Osteoblast (primary cell): ENCODE measurements at regions not wholly inside any gene's neighbourhood (a gene's known extent, or its start where the extent isn't known, plus 50 kb on each side); places are given as distances from the start of the nearest gene placed in this dataset.

Source experiments
- DNase-seq: peaks from one replicate; pipeline ENCODE4 v3.0.0; 2011; ENCODE audit warnings: low spot score, mixed read lengths; ENCODE audit not compliant: insufficient read length; ENCODE audit errors: missing footprints
- H2AFZ ChIP-seq: 2 replicates; pipeline ENCODE4 v1.6.0; 2011; ENCODE audit warnings: mild to moderate bottlenecking, low read length
- H3K27ac ChIP-seq: 2 replicates; pipeline ENCODE4 v1.5.1; 2011; ENCODE audit warnings: mild to moderate bottlenecking, low read depth, low read length, moderate library complexity
- H3K27me3 ChIP-seq: 2 replicates; pipeline ENCODE4 v1.6.0; 2012; ENCODE audit warnings: mild to moderate bottlenecking, control low read depth, inconsistent platforms, low read length, moderate library complexity; ENCODE audit not compliant: insufficient read depth
- H3K36me3 ChIP-seq: 2 replicates; pipeline ENCODE4 v1.5.1; 2011; ENCODE audit warnings: mild to moderate bottlenecking, low read length, control low read depth, moderate library complexity; ENCODE audit not compliant: insufficient read depth
- H3K4me1 ChIP-seq: 2 replicates; pipeline ENCODE4 v1.5.1; 2011; ENCODE audit warnings: mild to moderate bottlenecking, low read length, control low read depth, moderate library complexity; ENCODE audit not compliant: insufficient read depth
- H3K4me2 ChIP-seq: 2 replicates; pipeline ENCODE4 v1.6.0; 2011; ENCODE audit warnings: mild to moderate bottlenecking, low read length; ENCODE audit not compliant: insufficient read depth
- H3K4me3 ChIP-seq: fragments of 200-600 bp; sonication (generic); 3 replicates; pipeline ENCODE4 v1.5.1; 2012; ENCODE audit warnings: mild to moderate bottlenecking, low read length, inconsistent platforms; ENCODE audit not compliant: insufficient read depth
- H3K79me2 ChIP-seq: 2 replicates; pipeline ENCODE4 v1.6.0; 2012; ENCODE audit warnings: mild to moderate bottlenecking, low read length, control low read depth, inconsistent platforms; ENCODE audit not compliant: insufficient read depth
- H3K9me3 ChIP-seq: 2 replicates; pipeline ENCODE4 v1.5.1; 2011; ENCODE audit warnings: low read depth, low read length, control low read depth
- H4K20me1 ChIP-seq: 2 replicates; pipeline ENCODE4 v1.6.0; 2012; ENCODE audit warnings: mild to moderate bottlenecking, low read length, control low read depth; ENCODE audit not compliant: insufficient read depth
- CTCF ChIP-seq: IDR thresholded peaks from 2 replicates; pipeline ENCODE4 v1.5.1; 2011; ENCODE audit warnings: mild to moderate bottlenecking, low read depth, low read length, moderate library complexity; ENCODE audit errors: extremely low read depth

- H3K4me3 ChIP-seq, result no peak overlapping the region
- H3K27ac ChIP-seq, result no peak overlapping the region
- no peaks in the 10 kb centered on the region for H3K79me2 ChIP-seq
- DNase-seq, result peak; percentile 19
- no peaks in the 10 kb centered on the region for H3K9me3 ChIP-seq
- no peaks in the 10 kb centered on the region for H3K36me3 ChIP-seq
- H2AFZ ChIP-seq, result no peak overlapping the region
- H3K27me3 ChIP-seq, result peaks cover 28% of the 10 kb centered on the region
- no peak for TF ChIP-seq CTCF
- no peak overlapping the region for H3K4me2 ChIP-seq
- H4K20me1 ChIP-seq, result no peaks in the 10 kb centered on the region
- no peaks in the 10 kb centered on the region for H3K4me1 ChIP-seq
Observed at GRCh38 chr5:141800617-141801016, 77.6 kb downstream of the PCDH1 start.

- peak; percentile 48 for DNase-seq
- H3K4me1 ChIP-seq, result no peaks in the 10 kb centered on the region
- no peaks in the 10 kb centered on the region for H3K9me3 ChIP-seq
- no peak overlapping the region for H3K4me2 ChIP-seq
- no peak overlapping the region for H3K4me3 ChIP-seq
- no peaks in the 10 kb centered on the region for H3K36me3 ChIP-seq
- no peak overlapping the region for H2AFZ ChIP-seq
- H3K79me2 ChIP-seq, result no peaks in the 10 kb centered on the region
- no peak for TF ChIP-seq CTCF
- H4K20me1 ChIP-seq, result no peaks in the 10 kb centered on the region
- H3K27ac ChIP-seq, result no peak overlapping the region
- peaks cover 19% of the 10 kb centered on the region for H3K27me3 ChIP-seq
Observed at GRCh38 chr5:141799507-141800167, 78.6 kb downstream of the PCDH1 start.

GRCh38 chr5:141797425-141797824 lies 80.8 kb downstream of the PCDH1 start:
- TF ChIP-seq CTCF, result no peak
- H3K4me1 ChIP-seq, result no peaks in the 10 kb centered on the region
- no peak overlapping the region for H3K4me3 ChIP-seq
- peak; percentile 6 for DNase-seq
- no peaks in the 10 kb centered on the region for H3K79me2 ChIP-seq
- no peaks in the 10 kb centered on the region for H3K36me3 ChIP-seq
- H3K4me2 ChIP-seq, result no peak overlapping the region
- H3K27ac ChIP-seq, result no peak overlapping the region
- H3K9me3 ChIP-seq, result no peaks in the 10 kb centered on the region
- H3K27me3 ChIP-seq, result peaks cover 5% of the 10 kb centered on the region
- H4K20me1 ChIP-seq, result no peaks in the 10 kb centered on the region
- no peak overlapping the region for H2AFZ ChIP-seq

- Histone ChIP-seq H4K20me1 (no peaks in the 10 kb centered on the region), H3K79me2 (no peaks in the 10 kb centered on the region), H3K27ac (no peak overlapping the region), H3K4me2 (no peak overlapping the region), H3K4me1 (no peaks in the 10 kb centered on the region), H3K27me3 (peaks cover 17% of the 10 kb centered on the region), H3K36me3 (no peaks in the 10 kb centered on the region), H3K9me3 (no peaks in the 10 kb centered on the region), H3K4me3 (no peak overlapping the region), H2AFZ (no peak overlapping the region)
- DNase-seq, result peak; percentile 9
- TF ChIP-seq CTCF, result no peak
Observed at GRCh38 chr5:141795421-141795820, 82.8 kb downstream of the PCDH1 start.
